H54 (cell line): ENCODE measurements at regions not wholly inside any gene's neighbourhood (a gene's known extent, or its start where the extent isn't known, plus 50 kb on each side); places are given as distances from the start of the nearest gene placed in this dataset.

Experiments used
- DNase-seq: peaks from one replicate; pipeline ENCODE4 v3.0.0; 2011; ENCODE audit warnings: low spot score, mixed read lengths; ENCODE audit not compliant: insufficient read length
- FAIRE-seq: peaks from 3 replicates; lab custom pipeline; 2011; peaks lifted over from hg19 to GRCh38; lab: Jason Lieb, UNC
- POLR2A ChIP-seq: IDR thresholded peaks from 2 replicates; pipeline ENCODE4 v1.6.1; 2011; ENCODE audit warnings: low read depth, mild to moderate bottlenecking, low read length

DNA sequence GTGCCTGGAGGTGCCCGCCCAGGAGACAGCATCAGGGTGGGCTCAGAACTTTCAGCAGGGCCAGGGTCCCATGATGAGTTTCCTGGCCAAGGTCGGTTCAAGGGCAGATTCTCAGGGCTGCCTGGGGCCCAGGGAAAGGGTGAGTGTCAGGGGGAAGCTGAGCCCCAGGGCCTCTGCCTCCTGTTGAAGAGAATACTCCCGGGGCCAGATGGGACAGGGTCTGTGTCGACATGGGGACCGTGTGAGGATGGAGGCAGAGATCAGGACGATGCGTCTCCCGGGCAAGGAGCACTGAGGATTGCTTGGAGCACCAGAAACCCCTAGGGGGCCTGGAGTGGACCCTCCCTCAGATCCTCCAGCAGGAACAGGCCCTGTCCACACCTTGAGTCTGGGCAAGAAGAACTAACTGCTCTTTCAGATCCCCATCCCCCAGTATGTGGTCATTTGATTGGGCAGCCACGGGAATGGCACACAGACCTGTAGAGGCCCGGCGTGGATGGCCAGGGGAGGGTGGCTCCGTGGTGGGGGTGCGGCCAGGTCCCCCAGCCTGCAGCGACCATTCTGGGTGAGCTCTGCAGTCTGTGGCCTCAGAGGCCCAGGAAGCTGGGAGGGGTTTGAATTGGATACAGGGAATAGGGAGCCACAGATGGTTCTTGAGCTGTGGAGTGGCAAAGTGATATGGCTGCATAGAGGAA lies 1078.7 kb downstream of the BRD1 start:
- TF ChIP-seq POLR2A: no peak
- no peak for FAIRE-seq
- DNase-seq: no peak

- DNase-seq: no peak
- no peak for FAIRE-seq
- no peak for TF ChIP-seq POLR2A
Measured at GRCh38 chr22:48748113-48748859, 1079.4 kb downstream of the BRD1 start.

DNA sequence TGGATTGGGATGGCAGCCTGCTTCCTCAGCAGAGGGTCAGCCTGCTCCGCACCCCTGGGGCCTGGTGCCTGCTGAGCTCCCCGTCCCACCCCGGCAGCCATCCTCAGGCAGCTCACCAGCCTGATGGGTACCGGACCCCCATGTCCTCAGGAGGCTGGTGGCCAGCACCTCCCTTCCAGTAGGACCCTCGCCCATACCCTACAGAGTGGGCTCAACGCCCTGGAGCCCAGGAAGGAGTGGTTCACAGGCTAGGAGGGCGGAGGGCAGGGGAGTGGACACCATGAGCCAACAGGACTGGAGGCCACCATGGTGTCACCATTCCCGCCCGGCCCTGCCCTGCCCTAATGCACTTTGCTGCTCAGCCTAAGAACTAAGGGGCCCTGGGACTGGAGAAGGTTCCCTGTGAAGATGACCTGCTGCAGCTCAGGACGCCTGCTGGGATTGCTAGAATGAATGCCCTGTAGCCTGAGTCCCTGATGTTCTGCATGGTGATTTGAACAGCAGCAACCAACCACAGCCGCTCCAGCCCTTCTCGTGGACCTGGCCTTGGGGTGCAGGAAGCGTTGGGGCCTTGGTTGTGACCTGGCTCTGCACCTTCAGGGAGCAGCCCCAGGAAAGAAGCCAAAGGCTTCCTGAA lies 1080.8 kb downstream of the BRD1 start:
- no peak for TF ChIP-seq POLR2A
- DNase-seq (no peak), FAIRE-seq (no peak)

DNA sequence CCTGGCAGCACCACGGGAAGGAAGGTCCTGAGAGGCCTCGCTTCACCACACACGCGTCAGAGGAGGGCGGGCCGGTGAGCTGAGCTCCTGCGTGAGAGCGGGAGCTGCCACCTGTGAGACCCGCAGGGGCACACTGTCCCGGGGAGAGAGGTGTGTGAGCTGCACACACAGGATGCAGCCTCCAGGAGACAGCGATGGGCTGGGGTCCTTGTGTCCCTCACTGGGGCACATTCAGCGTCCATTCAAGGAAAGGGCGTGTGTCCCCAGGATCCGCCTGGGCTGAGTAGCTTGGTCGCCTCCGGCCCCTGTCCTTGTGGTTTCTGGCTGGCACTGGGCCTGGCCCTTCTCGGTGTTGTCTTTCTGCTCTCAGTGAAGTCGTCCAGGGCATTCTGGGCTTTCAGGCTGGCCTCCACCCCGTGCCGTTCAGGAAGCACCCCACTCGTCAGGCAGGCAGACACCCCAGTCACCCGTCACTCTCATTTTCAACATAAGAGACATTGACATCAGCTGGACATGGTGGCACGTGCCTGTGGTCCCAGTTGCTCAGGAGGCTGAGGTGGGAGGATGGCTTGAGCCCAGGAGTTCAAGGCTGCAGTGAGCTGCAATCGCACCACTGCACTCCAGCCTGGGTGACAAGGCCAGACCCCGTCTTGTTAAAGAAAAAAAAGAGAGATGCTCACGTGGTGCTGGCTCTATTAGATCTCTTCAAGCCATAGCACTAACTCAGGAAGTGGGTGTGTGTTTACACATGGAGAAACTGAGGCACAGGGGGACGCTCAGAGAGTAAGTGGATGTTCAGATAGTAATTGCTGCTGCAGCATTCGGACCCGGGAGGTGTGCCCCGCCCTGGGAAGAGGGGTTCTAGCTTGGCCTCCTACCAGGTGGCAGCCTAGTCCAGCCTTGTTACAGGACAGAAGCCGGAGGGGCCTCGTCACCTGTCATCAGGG lies 1081.6 kb downstream of the BRD1 start:
- FAIRE-seq (no peak), DNase-seq (no peak)
- no peak for TF ChIP-seq POLR2A

GRCh38 chr22:48744967-48745841 lies 1082.5 kb downstream of the BRD1 start:
- no peak for TF ChIP-seq POLR2A
- FAIRE-seq (no peak), DNase-seq (no peak)

- TF ChIP-seq POLR2A: no peak
- DNase-seq: no peak
- no peak for FAIRE-seq
Measured at GRCh38 chr22:48744283-48744641, 1083.4 kb downstream of the BRD1 start.

GRCh38 chr22:48743601-48744282 lies 1083.9 kb downstream of the BRD1 start:
- TF ChIP-seq POLR2A: no peak
- DNase-seq: no peak
- no peak for FAIRE-seq

DNA sequence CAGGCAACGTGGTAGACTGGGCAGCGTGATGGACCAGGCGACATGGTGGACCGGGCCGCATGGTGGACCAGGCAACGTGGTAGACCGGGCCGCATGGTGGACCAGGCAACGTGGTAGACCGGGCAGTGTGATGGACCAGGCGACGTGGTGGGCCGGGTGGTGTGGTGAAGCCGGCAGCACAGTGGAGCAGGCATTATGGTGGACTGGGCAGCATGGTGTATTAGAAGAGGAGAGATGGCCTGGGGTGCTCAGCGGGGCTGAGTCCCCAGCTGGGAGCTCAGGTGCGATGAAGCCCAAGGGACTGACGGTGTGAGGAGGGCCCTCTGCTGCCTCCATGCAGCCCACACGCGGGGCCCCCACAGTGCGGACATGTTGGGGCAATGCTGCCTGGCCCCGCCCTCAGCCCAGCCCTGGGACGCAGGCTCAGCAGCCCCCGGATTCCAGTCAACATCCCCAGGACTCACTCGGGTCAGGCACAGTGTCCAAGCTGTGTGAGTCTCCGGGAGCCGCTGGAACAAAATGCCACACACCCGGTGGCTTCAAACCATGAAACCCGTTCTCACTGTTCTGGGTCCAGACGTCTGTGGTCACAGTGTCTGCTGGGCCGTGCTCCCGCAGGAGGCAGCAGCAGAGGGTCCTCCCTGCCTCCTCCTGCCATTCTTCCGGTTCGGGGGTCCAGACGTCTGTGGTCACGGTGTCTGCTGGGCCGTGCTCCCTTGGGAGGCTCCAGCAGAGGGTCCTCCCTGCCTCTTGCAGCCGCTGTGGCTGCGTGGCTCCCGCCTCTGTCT lies 1084.9 kb downstream of the BRD1 start:
- no peak for DNase-seq
- no peak for FAIRE-seq
- no peak for TF ChIP-seq POLR2A

- DNase-seq (no peak), FAIRE-seq (no peak)
- TF ChIP-seq POLR2A: no peak
Measured at GRCh38 chr22:48742191-48742555, 1085.5 kb downstream of the BRD1 start.

- DNase-seq: no peak
- FAIRE-seq: no peak
- no peak for TF ChIP-seq POLR2A
Measured at GRCh38 chr22:48741540-48741939, 1086.1 kb downstream of the BRD1 start.

DNA sequence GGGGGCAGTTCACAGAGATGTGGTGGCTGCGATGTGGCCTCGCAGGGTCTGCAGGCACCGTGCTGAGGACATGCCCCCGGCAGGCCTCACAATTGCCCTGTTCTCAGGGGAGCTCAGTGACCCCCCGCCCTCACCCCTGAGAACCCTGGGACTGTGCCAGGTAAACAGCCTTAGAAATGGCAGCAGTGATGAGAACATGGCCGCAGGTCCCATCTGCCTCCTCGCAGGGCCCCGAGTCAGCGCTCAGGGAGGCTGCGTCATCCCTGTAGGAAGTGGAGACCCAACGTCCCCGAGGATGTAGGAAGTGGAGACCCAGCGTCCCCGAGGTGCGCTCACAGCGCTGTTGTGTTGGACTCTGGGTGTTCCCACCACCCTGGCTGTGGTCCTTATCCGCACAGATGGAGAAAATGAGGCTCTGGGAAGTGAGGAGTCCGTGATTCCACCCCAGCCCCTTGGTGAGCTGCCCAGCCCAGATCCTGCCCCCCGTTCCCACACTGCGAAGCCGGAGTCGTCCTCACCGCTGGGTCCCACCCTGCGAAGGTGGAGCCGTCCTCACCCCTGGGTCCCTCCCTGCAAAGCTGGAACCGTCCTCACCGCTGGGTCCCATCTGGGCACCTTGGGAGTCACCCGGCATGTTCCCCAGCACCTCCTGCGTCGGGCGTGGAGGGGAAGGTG lies 1086.8 kb downstream of the BRD1 start:
- FAIRE-seq (no peak), DNase-seq (no peak)
- TF ChIP-seq POLR2A: no peak
